ENCODE measurements at regions not wholly inside any gene's neighbourhood (a gene's known extent, or its start where the extent isn't known, plus 50 kb on each side); places are given as distances from the start of the nearest gene placed in this dataset.

DNA sequence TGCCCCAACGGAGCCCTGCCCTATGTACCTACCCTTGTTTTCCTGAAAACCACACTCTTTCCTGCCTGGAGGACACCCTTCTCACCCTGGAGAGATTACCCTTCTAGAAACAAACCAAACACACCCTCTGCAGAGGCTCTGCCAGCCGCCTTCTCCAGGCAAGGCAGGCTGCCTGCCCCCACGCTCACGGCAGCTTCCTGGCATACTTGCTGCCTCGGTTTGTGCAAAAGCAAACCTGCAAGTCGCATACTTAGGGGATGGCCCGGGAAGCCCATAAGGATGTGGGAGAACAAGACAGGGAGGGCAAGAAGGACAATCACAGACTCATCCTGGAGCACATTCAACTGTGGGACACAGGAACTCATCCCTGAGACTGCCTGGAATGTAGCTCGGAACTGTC, 154.0 kb upstream of the DIO3 start:
- Histone ChIP-seq H3K4me2 (replicated peaks; ENCODE audit: extremely low read depth, low read length, poor library complexity, severe bottlenecking) (no peak overlapping the region), H4K20me1 (ENCODE audit: insufficient read depth, low read length) (no peaks in the 10 kb centered on the region), H2AFZ (ENCODE audit: insufficient read depth, low read depth, low read length, poor library complexity, severe bottlenecking) (no peak overlapping the region), H3K79me2 (ENCODE audit: insufficient read depth, low read length) (no peaks in the 10 kb centered on the region), H3K4me1 (ENCODE audit: control insufficient read depth in 1 of 2, insufficient read depth in 2 of 2, low read length in 2 of 2) (no peaks in the 10 kb centered on the region), H3K4me3 (replicated peaks in 1 of 3; ENCODE audit: low read depth in 2 of 3, low read length in 3 of 3) (no peak overlapping the region), H3K36me3 (replicated peaks in 1 of 2; ENCODE audit: control insufficient read depth in 1 of 2, insufficient read depth in 2 of 2, low read length in 2 of 2) (no peaks in the 10 kb centered on the region), H3K27ac (ENCODE audit: low read depth in 1 of 2, low read length in 2 of 2) (no peak overlapping the region), H3K9ac (ENCODE audit: insufficient read depth, low read length, poor library complexity, severe bottlenecking) (no peak overlapping the region), H3K27me3 (ENCODE audit: control insufficient read depth in 2 of 2, insufficient read depth in 2 of 2, low read length in 2 of 2) (no peaks in the 10 kb centered on the region), H3K9me3 (replicated peaks in 1 of 2; ENCODE audit: control insufficient read depth in 1 of 2, insufficient read depth in 1 of 2, low read length in 2 of 2) (no peaks in the 10 kb centered on the region)
- Mint-ChIP-seq H3K27ac (no peak overlapping the region), H3K4me1 (no peaks in the 10 kb centered on the region), H3K9me3 (peaks cover 0 to 2% (median 0%) of the 10 kb centered on the region in 7 donors), H3K27me3 (ENCODE audit: low read depth in 3 of 3) (peaks cover 1 to 6% (median 2%) of the 10 kb centered on the region in 3 donors), H3K4me3 (no peak overlapping the region), H3K36me3 (no peaks in the 10 kb centered on the region)
- WGBS (ENCODE audit: insufficient coverage) = 94% methylated on average over 8 of the region's 8 CpGs
- intact Hi-C loops (cut with micrococcal nuclease) = no loop called here
- no peak for DNase-seq
- TF ChIP-seq, protein P1, sequence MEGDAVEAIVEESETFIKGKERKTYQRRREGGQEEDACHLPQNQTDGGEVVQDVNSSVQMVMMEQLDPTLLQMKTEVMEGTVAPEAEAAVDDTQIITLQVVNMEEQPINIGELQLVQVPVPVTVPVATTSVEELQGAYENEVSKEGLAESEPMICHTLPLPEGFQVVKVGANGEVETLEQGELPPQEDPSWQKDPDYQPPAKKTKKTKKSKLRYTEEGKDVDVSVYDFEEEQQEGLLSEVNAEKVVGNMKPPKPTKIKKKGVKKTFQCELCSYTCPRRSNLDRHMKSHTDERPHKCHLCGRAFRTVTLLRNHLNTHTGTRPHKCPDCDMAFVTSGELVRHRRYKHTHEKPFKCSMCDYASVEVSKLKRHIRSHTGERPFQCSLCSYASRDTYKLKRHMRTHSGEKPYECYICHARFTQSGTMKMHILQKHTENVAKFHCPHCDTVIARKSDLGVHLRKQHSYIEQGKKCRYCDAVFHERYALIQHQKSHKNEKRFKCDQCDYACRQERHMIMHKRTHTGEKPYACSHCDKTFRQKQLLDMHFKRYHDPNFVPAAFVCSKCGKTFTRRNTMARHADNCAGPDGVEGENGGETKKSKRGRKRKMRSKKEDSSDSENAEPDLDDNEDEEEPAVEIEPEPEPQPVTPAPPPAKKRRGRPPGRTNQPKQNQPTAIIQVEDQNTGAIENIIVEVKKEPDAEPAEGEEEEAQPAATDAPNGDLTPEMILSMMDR (IDR thresholded peaks at IDR 0.05) = no peak

DNA sequence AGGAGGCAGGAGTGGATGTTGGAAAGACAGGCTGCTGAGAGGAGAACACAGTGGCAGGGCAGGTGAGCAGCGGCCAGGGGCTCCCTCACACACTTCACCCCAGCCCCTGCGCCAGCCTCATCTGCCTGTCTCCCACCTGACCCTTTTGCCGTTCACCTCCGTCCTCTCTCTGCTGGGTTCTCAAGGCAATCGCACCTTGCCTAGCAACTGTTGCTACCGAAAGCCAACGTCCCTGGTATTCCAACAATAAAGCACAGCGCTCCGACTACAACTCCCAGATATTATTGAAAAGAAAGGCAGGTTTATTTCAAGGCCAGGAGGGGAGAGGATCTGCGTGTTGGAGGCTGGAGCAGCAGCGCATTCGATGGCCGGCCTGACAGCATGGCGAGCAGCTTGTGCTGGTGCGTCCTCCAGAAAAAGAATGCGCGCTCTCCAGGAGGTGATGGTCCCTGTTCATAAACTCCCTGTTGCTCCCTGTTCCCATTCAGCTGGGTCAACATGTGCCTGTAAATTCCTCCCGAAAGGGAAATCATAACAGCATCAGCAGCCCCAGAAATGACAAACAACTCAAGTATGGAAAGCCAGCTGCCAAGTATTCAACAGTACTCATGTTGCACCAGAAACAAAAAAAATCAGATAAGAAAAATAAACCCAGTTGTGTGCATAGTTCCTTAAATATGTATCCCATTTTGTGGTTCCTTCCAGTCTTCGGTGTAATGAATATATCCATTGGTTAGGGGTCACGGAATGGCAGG, 153.0 kb upstream of the DIO3 start:
- Mint-ChIP-seq H3K27ac (no peak overlapping the region), H3K36me3 (no peaks in the 10 kb centered on the region)

More for the DNA sequence above, 153.0 kb upstream of the DIO3 start:
- no peaks in the 10 kb centered on the region for H3K36me3 ChIP-seq (replicated peaks in 1 of 2; ENCODE audit: control insufficient read depth in 1 of 2, insufficient read depth in 2 of 2, low read length in 2 of 2)
- H3K27me3 ChIP-seq (ENCODE audit: control insufficient read depth in 2 of 2, insufficient read depth in 2 of 2, low read length in 2 of 2) = no peaks in the 10 kb centered on the region
- no peaks in the 10 kb centered on the region for H3K79me2 ChIP-seq (ENCODE audit: insufficient read depth, low read length)
- TF ChIP-seq, protein P1 (IDR thresholded peaks at IDR 0.05) = no peak
- no peaks in the 10 kb centered on the region for H3K9me3 ChIP-seq (replicated peaks in 1 of 2; ENCODE audit: control insufficient read depth in 1 of 2, insufficient read depth in 1 of 2, low read length in 2 of 2)
- H3K4me3 ChIP-seq (replicated peaks in 1 of 3; ENCODE audit: low read depth in 2 of 3, low read length in 3 of 3) = no peak overlapping the region
- H4K20me1 ChIP-seq (ENCODE audit: insufficient read depth, low read length) = no peaks in the 10 kb centered on the region
- intact Hi-C loops (cut with micrococcal nuclease) = no loop called here
- H3K4me3 Mint-ChIP-seq = no peak overlapping the region
- no peak for DNase-seq
- H3K4me2 ChIP-seq (replicated peaks; ENCODE audit: extremely low read depth, low read length, poor library complexity, severe bottlenecking) = no peak overlapping the region
- no peak overlapping the region for H3K27ac ChIP-seq (ENCODE audit: low read depth in 1 of 2, low read length in 2 of 2)
- H3K9me3 Mint-ChIP-seq = peaks cover 0 to 2% (median 0%) of the 10 kb centered on the region in 7 donors
- H3K4me1 ChIP-seq (ENCODE audit: control insufficient read depth in 1 of 2, insufficient read depth in 2 of 2, low read length in 2 of 2) = no peaks in the 10 kb centered on the region
- H3K4me1 Mint-ChIP-seq = no peaks in the 10 kb centered on the region
- peaks cover 3 to 6% (median 3%) of the 10 kb centered on the region in 3 donors for H3K27me3 Mint-ChIP-seq (ENCODE audit: low read depth in 3 of 3)
- H3K9ac ChIP-seq (ENCODE audit: insufficient read depth, low read length, poor library complexity, severe bottlenecking) = no peak overlapping the region
- 98% methylated on average over 11 of the region's 20 CpGs for WGBS (ENCODE audit: insufficient coverage)
- no peak overlapping the region for H2AFZ ChIP-seq (ENCODE audit: insufficient read depth, low read depth, low read length, poor library complexity, severe bottlenecking)

Measured in CD14-positive monocyte (primary cell).